ENCODE measurements at regions not wholly inside any gene's neighbourhood (a gene's known extent, or its start where the extent isn't known, plus 50 kb on each side); places are given as distances from the start of the nearest gene placed in this dataset.
"Not testable (repeated sequence)": the region's sequence is repeated elsewhere in the genome, so short reads cannot be mapped to it uniquely, and the experiment has no call there.

DNA sequence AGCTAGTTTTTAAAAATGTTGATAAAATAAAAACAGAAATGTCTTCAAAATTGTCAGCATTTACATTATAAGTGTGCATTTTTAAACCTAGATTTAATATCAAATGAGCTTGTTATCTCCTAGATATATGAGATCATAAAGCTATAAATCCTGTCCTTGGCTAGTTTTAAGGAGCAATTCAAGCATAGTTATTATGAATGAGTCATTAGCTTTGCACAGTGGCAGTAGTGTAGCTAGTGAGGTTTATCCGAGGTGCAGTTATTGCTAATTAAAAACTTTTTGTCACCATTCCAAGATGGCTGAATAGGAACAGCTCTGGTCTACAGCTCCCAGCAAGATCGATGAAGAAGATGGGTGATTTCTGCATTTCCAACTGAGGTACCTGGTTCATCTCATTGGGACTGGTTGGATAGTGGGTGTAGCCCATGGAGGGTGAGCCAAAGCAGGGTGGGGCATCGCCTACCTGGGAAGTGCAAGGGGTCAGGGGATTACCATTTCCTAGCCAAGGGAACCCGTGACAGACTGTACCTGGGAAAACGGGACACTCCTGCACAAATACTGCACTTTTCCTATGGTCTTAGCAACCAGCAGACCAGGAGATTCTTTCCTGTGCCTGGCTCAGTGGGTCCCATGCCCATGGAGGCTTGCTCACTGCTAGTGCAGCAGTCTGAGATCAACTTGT is 108.8 kb upstream of the SYNCRIP start:
- H3K4me3 ChIP-seq (ENCODE audit: low read depth, low read length) = no peak overlapping the region
- DNase-seq (ENCODE audit: low read depth) = no peak
- TF ChIP-seq, protein P1, sequence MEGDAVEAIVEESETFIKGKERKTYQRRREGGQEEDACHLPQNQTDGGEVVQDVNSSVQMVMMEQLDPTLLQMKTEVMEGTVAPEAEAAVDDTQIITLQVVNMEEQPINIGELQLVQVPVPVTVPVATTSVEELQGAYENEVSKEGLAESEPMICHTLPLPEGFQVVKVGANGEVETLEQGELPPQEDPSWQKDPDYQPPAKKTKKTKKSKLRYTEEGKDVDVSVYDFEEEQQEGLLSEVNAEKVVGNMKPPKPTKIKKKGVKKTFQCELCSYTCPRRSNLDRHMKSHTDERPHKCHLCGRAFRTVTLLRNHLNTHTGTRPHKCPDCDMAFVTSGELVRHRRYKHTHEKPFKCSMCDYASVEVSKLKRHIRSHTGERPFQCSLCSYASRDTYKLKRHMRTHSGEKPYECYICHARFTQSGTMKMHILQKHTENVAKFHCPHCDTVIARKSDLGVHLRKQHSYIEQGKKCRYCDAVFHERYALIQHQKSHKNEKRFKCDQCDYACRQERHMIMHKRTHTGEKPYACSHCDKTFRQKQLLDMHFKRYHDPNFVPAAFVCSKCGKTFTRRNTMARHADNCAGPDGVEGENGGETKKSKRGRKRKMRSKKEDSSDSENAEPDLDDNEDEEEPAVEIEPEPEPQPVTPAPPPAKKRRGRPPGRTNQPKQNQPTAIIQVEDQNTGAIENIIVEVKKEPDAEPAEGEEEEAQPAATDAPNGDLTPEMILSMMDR (IDR thresholded peaks at IDR 0.05; ENCODE audit: insufficient read depth, low read depth, low read length) = no peak

- not testable (repeated sequence) for DNase-seq (ENCODE audit: low read depth); H3K4me3 ChIP-seq (ENCODE audit: low read depth, low read length)
Measured at GRCh38 chr6:85750146-85750545, 107.5 kb upstream of the SYNCRIP start.

DNA sequence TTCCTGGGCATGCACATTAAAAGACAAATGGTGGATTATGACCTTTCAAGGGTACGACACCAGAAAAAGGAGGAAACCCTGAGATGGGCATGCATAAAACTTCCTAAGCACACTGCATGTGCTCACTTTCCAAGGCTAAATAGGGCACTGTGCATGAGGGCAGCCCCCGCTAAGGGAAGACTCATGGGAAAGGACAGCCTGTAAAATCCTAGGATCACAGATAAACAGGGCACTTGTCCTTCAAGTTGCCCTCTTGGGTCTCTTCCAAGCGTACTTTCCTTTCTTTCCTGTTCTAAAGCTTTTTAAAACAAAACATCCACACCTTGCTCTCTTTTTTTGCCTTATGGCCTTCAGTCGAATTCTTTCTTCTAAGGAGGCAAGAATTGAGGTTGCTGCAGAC is 106.5 kb upstream of the SYNCRIP start:
- H3K4me3 ChIP-seq (ENCODE audit: low read depth, low read length) = no peak overlapping the region
- DNase-seq (ENCODE audit: low read depth) = no peak
- TF ChIP-seq, protein P1 (IDR thresholded peaks at IDR 0.05; ENCODE audit: insufficient read depth, low read depth, low read length) = no peak

GRCh38 chr6:85747666-85748065 is 105.0 kb upstream of the SYNCRIP start:
- H3K4me3 ChIP-seq (ENCODE audit: low read depth, low read length) = no peak overlapping the region
- TF ChIP-seq, protein P1 (IDR thresholded peaks at IDR 0.05; ENCODE audit: insufficient read depth, low read depth, low read length) = no peak
- peak; percentile 11 for DNase-seq (ENCODE audit: low read depth)

- no peak overlapping the region for H3K4me3 ChIP-seq (ENCODE audit: low read depth, low read length)
- DNase-seq (ENCODE audit: low read depth) = no peak
- TF ChIP-seq, protein P1 (IDR thresholded peaks at IDR 0.05; ENCODE audit: insufficient read depth, low read depth, low read length) = no peak
Measured at GRCh38 chr6:85747093-85747492, 104.4 kb upstream of the SYNCRIP start.

DNA sequence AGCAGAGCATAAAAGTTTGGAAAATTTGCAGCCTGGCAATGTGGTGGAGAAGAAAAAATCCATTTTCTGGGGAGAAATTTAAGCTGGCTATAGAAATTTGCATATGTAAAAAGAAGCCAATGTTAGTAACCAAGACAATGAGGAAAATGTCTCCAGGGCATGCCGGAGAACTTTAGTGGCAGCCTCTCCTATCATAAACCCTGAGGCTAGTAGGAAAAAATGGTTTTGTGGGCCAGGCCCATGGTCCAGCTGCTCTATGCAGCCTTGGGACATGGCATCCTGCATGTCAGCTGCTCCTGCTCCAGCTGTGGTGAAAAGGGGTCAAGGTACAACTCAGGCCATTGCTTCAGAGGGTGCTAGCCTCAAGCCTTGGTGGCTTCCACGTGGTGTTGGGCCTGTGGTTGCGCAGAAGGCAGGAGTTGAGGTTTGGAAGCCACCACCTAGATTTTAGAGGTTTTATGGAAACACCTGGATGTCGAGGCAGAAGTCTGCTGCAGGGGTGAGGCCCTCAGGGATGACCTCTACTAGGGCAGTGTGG is 101.8 kb upstream of the SYNCRIP start:
- no peak overlapping the region for H3K4me3 ChIP-seq (ENCODE audit: low read depth, low read length)
- TF ChIP-seq, protein P1 (IDR thresholded peaks at IDR 0.05; ENCODE audit: insufficient read depth, low read depth, low read length) = no peak
- no peak for DNase-seq (ENCODE audit: low read depth)

DNA sequence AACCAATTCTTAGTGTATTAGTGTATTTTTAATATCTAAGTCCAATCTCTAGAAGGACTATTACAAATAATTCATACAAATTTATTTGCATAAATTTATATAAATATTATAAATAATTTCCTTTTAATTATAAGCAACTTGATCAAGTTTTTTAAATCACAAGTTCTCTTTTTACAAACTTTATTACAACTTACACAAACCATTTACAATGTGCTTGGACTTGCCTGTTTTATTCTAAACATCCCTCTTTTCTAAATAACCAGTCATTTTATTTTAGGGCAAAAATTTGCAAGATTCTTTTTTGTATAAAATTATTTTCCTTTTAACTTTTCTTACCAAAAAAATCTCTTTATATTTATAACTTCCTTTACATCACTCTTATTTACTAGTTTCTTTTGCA is 83.5 kb upstream of the SYNCRIP start:
- no peak overlapping the region for H3K4me3 ChIP-seq (ENCODE audit: low read depth, low read length)
- TF ChIP-seq, protein P1 (IDR thresholded peaks at IDR 0.05; ENCODE audit: insufficient read depth, low read depth, low read length) = no peak

More for the DNA sequence above, 83.5 kb upstream of the SYNCRIP start:
- DNase-seq (ENCODE audit: low read depth) = peak; percentile 2

Data from fibroblast of villous mesenchyme (primary cell).